OCI-LY1 (cell line): ENCODE measurements at regions not wholly inside any gene's neighbourhood (a gene's known extent, or its start where the extent isn't known, plus 50 kb on each side); places are given as distances from the start of the nearest gene placed in this dataset.

Experiments used
- H2AFZ ChIP-seq: fragments of 200-600 bp; sonication (generic), shearing (Covaris generic); 2 replicates; pipeline ENCODE4 v1.6.0; 2014; ENCODE audit warnings: antibody characterized with exemption, mild to moderate bottlenecking, low read length
- H3F3A ChIP-seq: fragments of 200-600 bp; sonication (generic), shearing (Covaris generic); 2 replicates; pipeline ENCODE4 v1.6.0; 2014; ENCODE audit warnings: mild to moderate bottlenecking, antibody characterized with exemption, low read length, moderate library complexity; ENCODE audit not compliant: insufficient read depth
- H3K27ac ChIP-seq: fragments of 200-600 bp; sonication (generic); 2 replicates; pipeline ENCODE4 v1.5.1; 2014; ENCODE audit warnings: low read length, mixed run types, mild to moderate bottlenecking, low read depth; ENCODE audit not compliant: poor library complexity, severe bottlenecking
- H3K27me3 ChIP-seq: fragments of 200-600 bp; sonication (generic); 2 replicates; pipeline ENCODE4 v1.6.0; 2014; ENCODE audit warnings: antibody characterized with exemption, mild to moderate bottlenecking, low read length, moderate library complexity; ENCODE audit not compliant: insufficient read depth
- H3K36me3 ChIP-seq: fragments of 200-600 bp; sonication (generic); 2 replicates; pipeline ENCODE4 v1.6.1; 2014; ENCODE audit warnings: mild to moderate bottlenecking, antibody characterized with exemption, low read length, moderate library complexity, mixed read lengths; ENCODE audit not compliant: insufficient read depth
- H3K4me1 ChIP-seq: fragments of 200-600 bp; sonication (generic); 2 replicates; pipeline ENCODE4 v1.5.1; 2014; ENCODE audit warnings: mild to moderate bottlenecking, low read length, moderate library complexity; ENCODE audit not compliant: insufficient read depth, severe bottlenecking
- H3K4me2 ChIP-seq: fragments of 200-600 bp; sonication (generic), shearing (Covaris generic); 2 replicates; pipeline ENCODE4 v1.6.1; 2014; ENCODE audit warnings: low read length
- H3K4me3 ChIP-seq: fragments of 200-600 bp; sonication (generic); 2 replicates; pipeline ENCODE4 v1.5.1; 2014; ENCODE audit warnings: low read length, low read depth, mild to moderate bottlenecking, mixed read lengths; ENCODE audit not compliant: poor library complexity, severe bottlenecking
- H3K79me2 ChIP-seq: fragments of 200-600 bp; shearing (Covaris generic); 2 replicates; pipeline ENCODE4 v1.6.1; 2016; ENCODE audit warnings: mixed run types, low read length, mixed read lengths; ENCODE audit not compliant: insufficient read depth
- H3K9ac ChIP-seq: fragments of 200-600 bp; sonication (generic), shearing (Covaris generic); 2 replicates; pipeline ENCODE4 v1.6.1; 2014; ENCODE audit warnings: mild to moderate bottlenecking, low read length, mixed read lengths
- H3K9me2 ChIP-seq: fragments of 200-600 bp; sonication (generic), shearing (Covaris generic); 2 replicates; pipeline ENCODE4 v1.6.1; 2014; ENCODE audit warnings: low read depth, mild to moderate bottlenecking, low read length, mixed read lengths
- H3K9me3 ChIP-seq: fragments of 200-600 bp; shearing (Covaris generic); 2 replicates; pipeline ENCODE4 v1.6.1; 2014; ENCODE audit warnings: low read length, mixed read lengths
- H4K20me1 ChIP-seq: fragments of 200-600 bp; sonication (generic), shearing (Covaris generic); 2 replicates; pipeline ENCODE4 v1.6.0; 2016; ENCODE audit warnings: mild to moderate bottlenecking, low read length; ENCODE audit not compliant: insufficient read depth
- CTCF ChIP-seq: fragments of 200-600 bp; sonication (generic), shearing (Covaris generic); IDR thresholded peaks from 2 replicates; pipeline ENCODE4 v1.5.1; 2017; ENCODE audit warnings: mild to moderate bottlenecking, antibody characterized with exemption, low read length, moderate library complexity, mixed read lengths
- EZH2 ChIP-seq: fragments of 200-600 bp; sonication (generic), shearing (Covaris generic); IDR thresholded peaks from 2 replicates; pipeline ENCODE4 v1.8.0; 2017; ENCODE audit warnings: borderline replicate concordance, mixed run types, mild to moderate bottlenecking, antibody characterized with exemption, low read length, moderate library complexity, mixed read lengths

GRCh38 chr3:116614795-116615362 lies 94.7 kb upstream of the TUSC7 start:
- Histone ChIP-seq H3K79me2 (no peaks in the 10 kb centered on the region), H3K4me2 (no peak overlapping the region), H3K4me1 (no peaks in the 10 kb centered on the region), H4K20me1 (no peaks in the 10 kb centered on the region), H2AFZ (no peak overlapping the region), H3K9me2 (no peaks in the 10 kb centered on the region), H3K36me3 (no peaks in the 10 kb centered on the region), H3K9me3 (no peaks in the 10 kb centered on the region), H3K9ac (no peak overlapping the region), H3K4me3 (no peak overlapping the region), H3F3A (no peaks in the 10 kb centered on the region), H3K27ac (no peak overlapping the region), H3K27me3 (no peaks in the 10 kb centered on the region)
- TF ChIP-seq CTCF (peak; percentile 32), EZH2 (no peak)

GRCh38 chr3:116618138-116618537 lies 91.4 kb upstream of the TUSC7 start:
- Histone ChIP-seq H3K4me3 (no peak overlapping the region), H3K9me3 (no peaks in the 10 kb centered on the region), H3K36me3 (no peaks in the 10 kb centered on the region), H3K27me3 (no peaks in the 10 kb centered on the region), H4K20me1 (no peaks in the 10 kb centered on the region), H3K79me2 (no peaks in the 10 kb centered on the region), H3K9me2 (no peaks in the 10 kb centered on the region), H3K27ac (no peak overlapping the region), H3K4me1 (no peaks in the 10 kb centered on the region), H3F3A (no peaks in the 10 kb centered on the region), H2AFZ (no peak overlapping the region), H3K4me2 (no peak overlapping the region), H3K9ac (no peak overlapping the region)
- TF ChIP-seq EZH2: no peak
- no peak for TF ChIP-seq CTCF

GRCh38 chr3:116618930-116619329 lies 90.6 kb upstream of the TUSC7 start:
- Histone ChIP-seq H3K4me2 (no peak overlapping the region), H3F3A (no peaks in the 10 kb centered on the region), H3K27ac (no peak overlapping the region), H3K9ac (no peak overlapping the region), H3K27me3 (no peaks in the 10 kb centered on the region), H3K79me2 (no peaks in the 10 kb centered on the region), H4K20me1 (no peaks in the 10 kb centered on the region), H3K9me3 (no peaks in the 10 kb centered on the region), H3K36me3 (no peaks in the 10 kb centered on the region), H3K9me2 (no peaks in the 10 kb centered on the region), H3K4me3 (no peak overlapping the region), H3K4me1 (no peaks in the 10 kb centered on the region), H2AFZ (no peak overlapping the region)
- no peak for TF ChIP-seq CTCF
- no peak for TF ChIP-seq EZH2
